IgD-negative memory B cell (primary cell): ENCODE measurements at regions not wholly inside any gene's neighbourhood (a gene's known extent, or its start where the extent isn't known, plus 50 kb on each side); places are given as distances from the start of the nearest gene placed in this dataset.
"Not testable (repeated sequence)": the region's sequence is repeated elsewhere in the genome, so short reads cannot be mapped to it uniquely, and the experiment has no call there.

Experiments used
- H3K27ac Mint-ChIP-seq, 3 donors: one replicate each; pipeline ENCODE4 v1.8.0; 2020 to 2022; ENCODE audit warnings: mild to moderate bottlenecking in 3 of 3, mixed read lengths in 3 of 3, moderate library complexity in 1 of 3
- H3K27me3 Mint-ChIP-seq: one replicate; pipeline ENCODE4 v1.8.0; 2021; ENCODE audit warnings: mixed read lengths
- H3K36me3 Mint-ChIP-seq: one replicate; pipeline ENCODE4 v1.8.0; 2020; ENCODE audit warnings: mild to moderate bottlenecking, mixed read lengths
- H3K4me1 Mint-ChIP-seq, 3 donors: one replicate each; pipeline ENCODE4 v1.8.0; 2020 to 2022; ENCODE audit warnings: mixed read lengths in 3 of 3, mild to moderate bottlenecking in 1 of 3
- H3K4me3 Mint-ChIP-seq, 4 donors: one replicate each; pipeline ENCODE4 v1.8.0; 2020 to 2022; ENCODE audit warnings: mild to moderate bottlenecking in 4 of 4, mixed read lengths in 4 of 4, moderate library complexity in 3 of 4
- H3K9me3 Mint-ChIP-seq, 3 donors: one replicate each; pipeline ENCODE4 v1.8.0; 2020 to 2021; ENCODE audit warnings: mixed read lengths in 3 of 3, mild to moderate bottlenecking in 1 of 3

- not testable (repeated sequence) for H3K27me3 Mint-ChIP-seq, H3K4me3 Mint-ChIP-seq, H3K36me3 Mint-ChIP-seq, H3K9me3 Mint-ChIP-seq, H3K27ac Mint-ChIP-seq
- peaks cover 9 to 11% (median 9%) of the 10 kb centered on the region in 3 donors for H3K4me1 Mint-ChIP-seq
Observed at GRCh38 chr5:17375886-17376285, 122.1 kb upstream of the TAF11L2 start.

GRCh38 chr5:17378346-17378997, 119.6 kb upstream of the TAF11L2 start:
- Mint-ChIP-seq H3K4me3 (no peak overlapping the region), H3K9me3 (no peaks in the 10 kb centered on the region), H3K36me3 (no peaks in the 10 kb centered on the region), H3K27ac (peak overlapping the region in 1 of 3 donors; percentile 50), H3K4me1 (peaks cover 6 to 11% (median 7%) of the 10 kb centered on the region in 3 donors), H3K27me3 (no peaks in the 10 kb centered on the region)

GRCh38 chr5:17379100-17379951, 118.7 kb upstream of the TAF11L2 start:
- Mint-ChIP-seq H3K4me1 (peaks cover 0 to 5% (median 2%) of the 10 kb centered on the region in 3 donors), H3K4me3 (no peak overlapping the region), H3K27me3 (no peaks in the 10 kb centered on the region), H3K27ac (no peak overlapping the region), H3K9me3 (no peaks in the 10 kb centered on the region), H3K36me3 (no peaks in the 10 kb centered on the region)

- Mint-ChIP-seq H3K27ac (no peak overlapping the region), H3K36me3 (no peaks in the 10 kb centered on the region), H3K4me1 (peaks cover 0 to 5% (median 0%) of the 10 kb centered on the region in 3 donors), H3K4me3 (no peak overlapping the region), H3K9me3 (no peaks in the 10 kb centered on the region), H3K27me3 (no peaks in the 10 kb centered on the region)
Observed at GRCh38 chr5:17381932-17382331, 116.1 kb upstream of the TAF11L2 start.

- H3K27me3 Mint-ChIP-seq: no peaks in the 10 kb centered on the region
- no peak overlapping the region for H3K27ac Mint-ChIP-seq
- H3K4me1 Mint-ChIP-seq: peaks cover 0 to 5% (median 0%) of the 10 kb centered on the region in 3 donors
- H3K36me3 Mint-ChIP-seq: no peaks in the 10 kb centered on the region
- H3K9me3 Mint-ChIP-seq: no peaks in the 10 kb centered on the region
- no peak overlapping the region for H3K4me3 Mint-ChIP-seq
Observed at GRCh38 chr5:17383526-17383925, 114.5 kb upstream of the TAF11L2 start.

- peaks cover 0 to 5% (median 0%) of the 10 kb centered on the region in 3 donors for H3K4me1 Mint-ChIP-seq
- H3K4me3 Mint-ChIP-seq: no peak overlapping the region
- H3K36me3 Mint-ChIP-seq: no peaks in the 10 kb centered on the region
- no peaks in the 10 kb centered on the region for H3K9me3 Mint-ChIP-seq
- H3K27ac Mint-ChIP-seq: no peak overlapping the region
- H3K27me3 Mint-ChIP-seq: no peaks in the 10 kb centered on the region
Observed at GRCh38 chr5:17384181-17384580, 113.8 kb upstream of the TAF11L2 start.

- H3K4me3 Mint-ChIP-seq: no peak overlapping the region
- H3K4me1 Mint-ChIP-seq: peaks cover 0 to 4% (median 0%) of the 10 kb centered on the region in 3 donors
- H3K27me3 Mint-ChIP-seq: no peaks in the 10 kb centered on the region
- no peaks in the 10 kb centered on the region for H3K36me3 Mint-ChIP-seq
- no peaks in the 10 kb centered on the region for H3K9me3 Mint-ChIP-seq
- H3K27ac Mint-ChIP-seq: no peak overlapping the region
Observed at GRCh38 chr5:17388717-17389116, 109.3 kb upstream of the TAF11L2 start.

GRCh38 chr5:17394086-17394485, 103.9 kb upstream of the TAF11L2 start:
- peaks cover 10 to 17% (median 15%) of the 10 kb centered on the region in 3 donors for H3K4me1 Mint-ChIP-seq
- H3K27ac Mint-ChIP-seq: no peak overlapping the region
- H3K9me3 Mint-ChIP-seq: peaks cover 5 to 9% (median 6%) of the 10 kb centered on the region in 3 donors
- H3K27me3 Mint-ChIP-seq: no peaks in the 10 kb centered on the region
- H3K36me3 Mint-ChIP-seq: peaks cover 4% of the 10 kb centered on the region
- H3K4me3 Mint-ChIP-seq: no peak overlapping the region

GRCh38 chr5:17395106-17395880, 102.7 kb upstream of the TAF11L2 start:
- H3K36me3 Mint-ChIP-seq: peaks cover 4% of the 10 kb centered on the region
- peaks cover 17 to 24% (median 21%) of the 10 kb centered on the region in 3 donors for H3K4me1 Mint-ChIP-seq
- peaks cover 5 to 9% (median 6%) of the 10 kb centered on the region in 3 donors for H3K9me3 Mint-ChIP-seq
- H3K4me3 Mint-ChIP-seq: no peak overlapping the region
- H3K27ac Mint-ChIP-seq: no peak overlapping the region
- H3K27me3 Mint-ChIP-seq: no peaks in the 10 kb centered on the region

- Mint-ChIP-seq H3K27ac (no peak overlapping the region), H3K36me3 (peaks cover 4% of the 10 kb centered on the region), H3K27me3 (no peaks in the 10 kb centered on the region), H3K9me3 (peaks cover 5 to 9% (median 6%) of the 10 kb centered on the region in 3 donors), H3K4me3 (peak overlapping the region in 1 of 4 donors; percentile 20), H3K4me1 (peaks cover 19 to 23% (median 20%) of the 10 kb centered on the region in 3 donors)
Observed at GRCh38 chr5:17396247-17396646, 101.8 kb upstream of the TAF11L2 start.

- no peak overlapping the region for H3K4me3 Mint-ChIP-seq
- peaks cover 2% of the 10 kb centered on the region for H3K27me3 Mint-ChIP-seq
- peaks cover 4% of the 10 kb centered on the region for H3K36me3 Mint-ChIP-seq
- H3K4me1 Mint-ChIP-seq: peaks cover 19 to 23% (median 20%) of the 10 kb centered on the region in 3 donors
- H3K27ac Mint-ChIP-seq: no peak overlapping the region
- H3K9me3 Mint-ChIP-seq: peaks cover 5 to 9% (median 6%) of the 10 kb centered on the region in 3 donors
Observed at GRCh38 chr5:17398431-17398830, 99.6 kb upstream of the TAF11L2 start.

- Mint-ChIP-seq H3K27me3 (peaks cover 2% of the 10 kb centered on the region), H3K27ac (no peak overlapping the region), H3K9me3 (peaks cover 5 to 9% (median 6%) of the 10 kb centered on the region in 3 donors), H3K4me3 (peak overlapping the region in 1 of 4 donors; percentile 29), H3K36me3 (peaks cover 4% of the 10 kb centered on the region), H3K4me1 (peaks cover 19 to 23% (median 20%) of the 10 kb centered on the region in 3 donors)
Observed at GRCh38 chr5:17398866-17399835, 98.9 kb upstream of the TAF11L2 start.

GRCh38 chr5:17399931-17400330, 98.1 kb upstream of the TAF11L2 start:
- Mint-ChIP-seq H3K27me3 (peaks cover 2% of the 10 kb centered on the region), H3K36me3 (peaks cover 4% of the 10 kb centered on the region), H3K9me3 (peaks cover 2 to 4% (median 4%) of the 10 kb centered on the region in 3 donors), H3K4me1 (peaks cover 19 to 23% (median 20%) of the 10 kb centered on the region in 3 donors), H3K27ac (no peak overlapping the region), H3K4me3 (peak overlapping the region in 1 of 4 donors; percentile 24)
